HepG2 (cell line): ENCODE measurements at regions not wholly inside any gene's neighbourhood (a gene's known extent, or its start where the extent isn't known, plus 50 kb on each side); places are given as distances from the start of the nearest gene placed in this dataset.

Source experiments
- ATAC-seq: fragments of 200-7000 bp; cut with Tn5 transposase; 3 replicates; pipeline ENCODE4 v1.9.1; 2020; ENCODE audit warnings: mild to moderate bottlenecking, moderate library complexity
- BruUV-seq: library from RNA; stranded (reverse); fragments of 400-500 nt; replicated peaks from 2 replicates; lab custom pipeline; 2021; lab: Mats Ljungman, UMichigan
- CTCF ChIA-PET: fragments of 300-600 bp; formaldehyde crosslinking; extraction: SDS; loops from one replicate; lab custom pipeline; 2021; ENCODE audit warnings: low total read pairs, inconsistent platforms, low intra/inter-chr PET ratio; lab: Yijun Ruan, JAX
- POLR2A ChIA-PET: fragments of 350-600 bp; sonication (Branson Sonifier 250); formaldehyde crosslinking; loops from one replicate; lab custom pipeline; 2020; ENCODE audit warnings: antibody characterized with exemption, inconsistent platforms; lab: Yijun Ruan, JAX
- DNase-seq: peaks from one replicate; pipeline ENCODE4 v3.0.0-alpha.2; 2015; ENCODE audit warnings: low spot score
- FAIRE-seq: peaks from 3 replicates; lab custom pipeline; 2011; peaks lifted over from hg19 to GRCh38; lab: Jason Lieb, UNC
- H2AFZ ChIP-seq: one replicate; pipeline ENCODE4 v1.6.1; 2011; ENCODE audit warnings: low read length, inconsistent platforms
- H3K27ac ChIP-seq: fragments of 300-600 bp; 3 replicates; pipeline ENCODE4 v1.8.0; 2011; ENCODE audit warnings: mixed run types, mild to moderate bottlenecking, mixed read lengths, low read length, inconsistent platforms; ENCODE audit not compliant: insufficient read depth; ENCODE audit errors: extremely low read length
- H3K27me3 ChIP-seq, 2 experiments: fragments of 200-600 bp in 1 of 2; 2 replicates in 1 of 2; 3 replicates in 1 of 2; pipeline versions ENCODE4 v1.6.0 to v1.8.0; 2011; ENCODE audit warnings: low read length in 2 of 2, mild to moderate bottlenecking in 2 of 2, moderate library complexity in 2 of 2, inconsistent platforms in 1 of 2; ENCODE audit not compliant: insufficient read depth in 2 of 2, control insufficient read depth in 1 of 2
- H3K36me3 ChIP-seq, 2 experiments: fragments of 200-600 bp in 1 of 2; replicated peaks in 1 of 2; 2 replicates in 1 of 2; 3 replicates in 1 of 2; pipeline versions ENCODE4 v1.5.1 to v1.8.0; 2011; ENCODE audit warnings: low read length in 2 of 2, inconsistent platforms in 1 of 2; ENCODE audit not compliant: insufficient read depth in 2 of 2, control insufficient read depth in 1 of 2
- H3K4me1 ChIP-seq: 2 replicates; pipeline ENCODE4 v1.5.1; 2012; ENCODE audit warnings: low read length, inconsistent platforms; ENCODE audit not compliant: insufficient read depth
- H3K4me2 ChIP-seq: 2 replicates; pipeline ENCODE4 v1.6.0; 2011; ENCODE audit warnings: low read depth, low read length, inconsistent platforms
- H3K4me3 ChIP-seq, 3 experiments: fragments of 200-600 bp in 1 of 3; sonication (generic), shearing (Covaris generic) in 1 of 3; replicated peaks in 1 of 3; 2 replicates each; pipeline ENCODE4 v1.5.1; 2011 to 2016; ENCODE audit warnings: low read length in 3 of 3, inconsistent platforms in 2 of 3, low read depth in 2 of 3, mild to moderate bottlenecking in 2 of 3, control low read depth in 1 of 3, mixed read lengths in 1 of 3; ENCODE audit not compliant: insufficient read depth in 1 of 3
- H3K79me2 ChIP-seq: one replicate; pipeline ENCODE4 v1.6.1; 2011; ENCODE audit warnings: low read length, inconsistent platforms; ENCODE audit not compliant: insufficient read depth
- H3K9ac ChIP-seq: 2 replicates; pipeline ENCODE4 v1.6.0; 2011; ENCODE audit warnings: mild to moderate bottlenecking, low read depth, low read length, inconsistent platforms; ENCODE audit not compliant: insufficient read depth
- H3K9me3 ChIP-seq: 2 replicates; pipeline ENCODE4 v1.5.1; 2012; ENCODE audit warnings: mild to moderate bottlenecking, low read length
- H4K20me1 ChIP-seq: 2 replicates; pipeline ENCODE4 v1.6.0; 2011; ENCODE audit warnings: inconsistent platforms, mild to moderate bottlenecking, low read length, moderate library complexity; ENCODE audit not compliant: insufficient read depth
- ETV6 ChIP-seq: sonication (generic); formaldehyde crosslinking; conservative IDR thresholded peaks from 2 replicates; pipeline ENCODE4 v1.4.0; 2020; ENCODE audit warnings: missing genetic modification reagents
- FIP1L1 ChIP-seq: fragments of 200-400 bp; formaldehyde crosslinking; IDR thresholded peaks from 2 replicates; pipeline ENCODE4 v1.6.1; 2018; ENCODE audit warnings: low read depth, mild to moderate bottlenecking, low read length, moderate library complexity, borderline replicate concordance; ENCODE audit not compliant: insufficient read depth
- FOXA1 ChIP-seq, 2 experiments: fragments of 450-650 bp in 1 of 2; sonication (generic) in 1 of 2; formaldehyde crosslinking in 1 of 2; IDR thresholded peaks; 2 replicates each; pipeline versions ENCODE4 v1.4.0 to v1.6.1; 2016 to 2020; ENCODE audit warnings: missing genetic modification reagents in 1 of 2
- FOXO1 ChIP-seq: sonication (generic); formaldehyde crosslinking; IDR thresholded peaks from 2 replicates; pipeline ENCODE4 v1.4.0; 2020; ENCODE audit warnings: missing genetic modification reagents
- GTF3A ChIP-seq: sonication (generic); formaldehyde crosslinking; conservative IDR thresholded peaks from 2 replicates; pipeline ENCODE4 v1.4.0; 2020; ENCODE audit warnings: mild to moderate bottlenecking, missing genetic modification reagents
- KAT2B ChIP-seq: fragments of 150-350 bp; IDR thresholded peaks from 2 replicates; pipeline ENCODE4 v1.6.1; 2014; ENCODE audit warnings: low read depth, low read length, borderline replicate concordance
- LCORL ChIP-seq, 2 experiments: fragments of 450-650 bp in 1 of 2; sonication (generic) in 1 of 2; formaldehyde crosslinking in 1 of 2; IDR thresholded peaks; 2 replicates each; pipeline versions ENCODE4 v1.5.0 to v1.6.1; 2017 to 2020; ENCODE audit warnings: antibody characterized with exemption in 1 of 2, missing genetic modification reagents in 1 of 2
- MED1 ChIP-seq: sonication (generic); formaldehyde crosslinking; IDR thresholded peaks from 2 replicates; pipeline ENCODE4 v1.4.0; 2020; ENCODE audit warnings: missing genetic modification reagents
- MEF2D ChIP-seq: sonication (generic); formaldehyde crosslinking; IDR thresholded peaks from 2 replicates; pipeline ENCODE4 v1.5.1; 2020; ENCODE audit warnings: mild to moderate bottlenecking, missing genetic modification reagents
- SKI ChIP-seq: fragments of 450-650 bp; IDR thresholded peaks from one replicate; pipeline ENCODE4 v1.6.1; 2018; ENCODE audit warnings: mild to moderate bottlenecking; ENCODE audit not compliant: partially characterized antibody
- TBL1XR1 ChIP-seq: fragments of 150-350 bp; IDR thresholded peaks from 2 replicates; pipeline ENCODE4 v1.6.1; 2014; ENCODE audit warnings: borderline replicate concordance, low read length; ENCODE audit not compliant: partially characterized antibody
- WIZ ChIP-seq: sonication (generic); formaldehyde crosslinking; IDR thresholded peaks from 2 replicates; pipeline ENCODE4 v1.5.1; 2020; ENCODE audit warnings: mild to moderate bottlenecking, missing genetic modification reagents
- ZMYM4 ChIP-seq: sonication (generic); formaldehyde crosslinking; IDR thresholded peaks from 2 replicates; pipeline ENCODE4 v1.8.1; 2023; ENCODE audit warnings: mild to moderate bottlenecking, missing genetic modification reagents
- ZNF136 ChIP-seq: sonication (generic); formaldehyde crosslinking; IDR thresholded peaks from 2 replicates; pipeline ENCODE4 v1.8.1; 2022; ENCODE audit warnings: low read depth, mild to moderate bottlenecking, moderate library complexity, missing genetic modification reagents
- ZNF264 ChIP-seq: sonication (generic); formaldehyde crosslinking; IDR thresholded peaks from 2 replicates; pipeline ENCODE4 v1.4.0; 2020; ENCODE audit warnings: missing genetic modification reagents
- ZNF414 ChIP-seq: sonication (generic); formaldehyde crosslinking; IDR thresholded peaks from 2 replicates; pipeline ENCODE4 v1.5.0; 2020; ENCODE audit warnings: missing genetic modification reagents
- ZNF614 ChIP-seq: IDR thresholded peaks from 2 replicates; pipeline ENCODE4 v1.6.1; 2018; ENCODE audit warnings: missing biosample characterization, missing genetic modification reagents, inconsistent platforms, borderline replicate concordance
- ZNF616 ChIP-seq: sonication (generic); formaldehyde crosslinking; IDR thresholded peaks from 2 replicates; pipeline ENCODE4 v1.5.0; 2020; ENCODE audit warnings: low read depth, mild to moderate bottlenecking, missing genetic modification reagents
- WGBS: methylation state at CpG from one replicate; pipeline ENCODE4 v1.1.6; 2017; ENCODE audit warnings: low lambda C conversion rate; 5-methylcytosine and 5-hydroxymethylcytosine counted together
- in situ Hi-C: cut with HindIII; loops from 2 replicates; pipeline ENCODE4 v1.10.0; 2017; ENCODE audit warnings: low pct_unique_long_range_greater_than_20kb; ENCODE audit not compliant: extremely low pct_ligation_motif_present
- intact Hi-C: fragments of 100-400 bp; cut with micrococcal nuclease; formaldehyde crosslinking; loops from one replicate; pipeline ENCODE4 v1.10.0; 2022; ENCODE audit not compliant: unreplicated experiment

- no peak overlapping the region for H3K4me3 ChIP-seq
- TF ChIP-seq TBL1XR1 (no peak), MEF2D (CRISPR knock-in tag) (0 out of 2 replicates have a peak, but pooled peaks have one; percentile 1)
- ATAC-seq (no peak), DNase-seq (no peak), FAIRE-seq (no peak)
- H3K27ac ChIP-seq = no peak overlapping the region
- H3K27me3 ChIP-seq = peaks cover 0 to 6% of the 10 kb centered on the region in 2 experiments; a peak in 1 of 5 replicates
- no peaks in the 10 kb centered on the region for H3K9me3 ChIP-seq
- H3K9ac ChIP-seq = no peak overlapping the region
- POLR2A ChIA-PET = interaction anchor here (1.2 kb wide), 1 partner anchor 22 kb away, joined by 3 read pairs; no protein-coding TSS in a partner anchor
- CTCF ChIA-PET = no interaction called here
- H3K4me1 ChIP-seq = peaks cover 81% of the 10 kb centered on the region
- H2AFZ ChIP-seq = peak overlapping the region; percentile 48
- H3K36me3 ChIP-seq = no peaks in the 10 kb centered on the region
- in situ Hi-C loops (no loop called here), intact Hi-C loops (no loop called here)
- H3K79me2 ChIP-seq = no peaks in the 10 kb centered on the region
- WGBS = 16% methylated on average over 5 of the region's 5 CpGs
- BruUV-seq = no TSS peak
- no peaks in the 10 kb centered on the region for H4K20me1 ChIP-seq
- H3K4me2 ChIP-seq = peak overlapping the region; percentile 54
Measured at GRCh38 chr1:67556297-67556900, 126.2 kb upstream of the SERBP1 start.

- Histone ChIP-seq H3K79me2 (no peaks in the 10 kb centered on the region), H3K4me1 (peaks cover 75% of the 10 kb centered on the region), H2AFZ (no peak overlapping the region), H3K27ac (no peak overlapping the region), H3K36me3 (no peaks in the 10 kb centered on the region), H3K4me2 (peak overlapping the region; percentile 69), H3K9me3 (no peaks in the 10 kb centered on the region), H4K20me1 (no peaks in the 10 kb centered on the region), H3K9ac (no peak overlapping the region), H3K4me3 (peak overlapping the region in 1 of 3 experiments; percentile 19; a peak in 2 of 6 replicates), H3K27me3 (peaks cover 0 to 6% of the 10 kb centered on the region in 2 experiments; a peak in 1 of 5 replicates)
- ChIA-PET POLR2A (interaction anchor here (6.4 kb wide), 1 partner anchor 128 kb away, joined by 43 read pairs; the partner anchor contains the start of gene GADD45A), CTCF (no interaction called here)
- TF ChIP-seq ZNF136 (CRISPR knock-in tag) = no peak
- TF ChIP-seq ZNF414 (CRISPR knock-in tag) = no peak
- no peak for TF ChIP-seq ZNF616 (CRISPR knock-in tag)
- TF ChIP-seq ZNF614 = no peak
- TF ChIP-seq FOXO1 (CRISPR knock-in tag) = no peak
- TF ChIP-seq FOXA1 (IDR thresholded peaks at IDR 0.05) = no peak
- TF ChIP-seq FOXA1 (CRISPR knock-in tag; IDR thresholded peaks at IDR 0.05) = no peak
- no peak for TF ChIP-seq GTF3A (CRISPR knock-in tag)
- no peak for TF ChIP-seq MED1
- no peak for TF ChIP-seq LCORL (IDR thresholded peaks at IDR 0.05)
- TF ChIP-seq LCORL (CRISPR knock-in tag; IDR thresholded peaks at IDR 0.05) = no peak
- TF ChIP-seq FIP1L1 = no peak
- no peak for TF ChIP-seq ETV6 (CRISPR knock-in tag)
- no peak for TF ChIP-seq ZMYM4
- no peak for TF ChIP-seq WIZ (CRISPR knock-in tag)
- no peak for TF ChIP-seq KAT2B
- TF ChIP-seq SKI = no peak
- TF ChIP-seq ZNF264 = no peak
- in situ Hi-C loops = no loop called here
- FAIRE-seq (no peak), ATAC-seq (peak; percentile 57), DNase-seq (no peak)
- intact Hi-C loops = no loop called here
- BruUV-seq = no TSS peak
- 49% methylated on average over 10 of the region's 11 CpGs for WGBS
Measured at GRCh38 chr1:67557696-67558448, 127.1 kb upstream of the GADD45A start.
